Mucosa of rectum (tissue), 2 donors: ENCODE measurements at regions not wholly inside any gene's neighbourhood (a gene's known extent, or its start where the extent isn't known, plus 50 kb on each side); places are given as distances from the start of the nearest gene placed in this dataset.
"Not testable (repeated sequence)": the region's sequence is repeated elsewhere in the genome, so short reads cannot be mapped to it uniquely, and the experiment has no call there.

ENCODE experiments used
- H3K27ac ChIP-seq, 2 donors: one replicate each; pipeline ENCODE4 v1.7.0; 2013; ENCODE audit warnings: inconsistent platforms in 2 of 2, low read depth in 2 of 2, low read length in 2 of 2
- H3K27me3 ChIP-seq, 2 donors: one replicate each; pipeline ENCODE4 v1.7.0; 2013; ENCODE audit warnings: low read length in 2 of 2; ENCODE audit not compliant: control insufficient read depth in 2 of 2, insufficient read depth in 2 of 2
- H3K36me3 ChIP-seq, 2 donors: one replicate each; pipeline ENCODE4 v1.7.0; 2013; ENCODE audit warnings: low read length in 2 of 2; ENCODE audit not compliant: control insufficient read depth in 2 of 2, insufficient read depth in 2 of 2
- H3K4me1 ChIP-seq, 2 donors: one replicate each; pipeline ENCODE4 v1.7.0; 2013; ENCODE audit warnings: low read length in 2 of 2, mild to moderate bottlenecking in 1 of 2; ENCODE audit not compliant: control insufficient read depth in 2 of 2, insufficient read depth in 2 of 2
- H3K4me3 ChIP-seq, 2 donors: one replicate each; pipeline ENCODE4 v1.7.0; 2013; ENCODE audit warnings: low read length in 2 of 2
- H3K9ac ChIP-seq, 2 donors: one replicate each; pipeline ENCODE4 v1.7.0; 2013; ENCODE audit warnings: low read length in 2 of 2, low read depth in 1 of 2, mild to moderate bottlenecking in 1 of 2
- H3K9me3 ChIP-seq, 2 donors: one replicate each; pipeline ENCODE4 v1.7.0; 2013; ENCODE audit warnings: low read length in 2 of 2; ENCODE audit not compliant: control insufficient read depth in 2 of 2
- donor health status: healthy.
- donor health status: Normal muscosa, but diverticular disease.

DNA sequence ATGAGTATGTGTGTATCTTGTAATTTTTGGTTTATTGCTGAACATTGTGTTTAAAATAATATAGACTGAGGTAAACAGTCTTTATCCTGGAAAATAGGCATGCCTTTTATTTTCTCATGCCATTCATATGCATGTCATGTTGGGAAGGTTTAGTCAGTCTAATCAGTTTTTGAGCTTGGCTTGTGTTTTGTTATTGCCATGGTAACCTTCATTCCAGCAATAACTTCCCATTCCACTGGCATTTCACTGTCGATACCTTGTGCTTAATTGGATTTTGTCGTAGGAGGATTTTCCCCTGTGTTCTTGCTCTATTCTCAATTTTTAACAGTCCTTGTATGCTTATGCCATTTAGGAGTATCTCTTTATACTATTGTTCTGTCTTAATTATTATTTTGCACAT, 563.6 kb downstream of the TTLL7 start:
- not testable (repeated sequence) for H3K9me3 ChIP-seq, H3K9ac ChIP-seq, H3K36me3 ChIP-seq, H3K4me1 ChIP-seq, H3K27me3 ChIP-seq, H3K4me3 ChIP-seq, H3K27ac ChIP-seq

DNA sequence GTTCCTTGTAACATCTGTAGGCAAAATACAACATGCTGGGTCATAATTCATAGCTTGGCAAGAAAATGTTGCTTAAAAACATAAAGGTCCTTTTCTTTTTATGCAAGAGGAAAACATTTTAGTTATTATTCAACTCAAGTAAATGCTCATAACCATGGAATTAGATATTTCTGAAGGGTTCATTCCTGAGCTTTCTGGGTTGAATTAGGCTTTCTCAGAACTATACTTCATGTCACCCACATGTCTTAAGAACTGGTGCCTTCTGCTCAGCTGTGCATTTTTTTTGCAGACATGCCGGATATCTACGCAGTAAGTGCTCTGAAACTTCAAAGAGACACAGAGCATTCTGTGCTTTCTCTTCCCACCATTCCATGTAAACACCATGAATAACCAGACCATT, 571.4 kb downstream of the TTLL7 start:
- not testable (repeated sequence) for H3K27ac ChIP-seq, H3K4me1 ChIP-seq, H3K36me3 ChIP-seq, H3K27me3 ChIP-seq, H3K4me3 ChIP-seq, H3K9ac ChIP-seq, H3K9me3 ChIP-seq

DNA sequence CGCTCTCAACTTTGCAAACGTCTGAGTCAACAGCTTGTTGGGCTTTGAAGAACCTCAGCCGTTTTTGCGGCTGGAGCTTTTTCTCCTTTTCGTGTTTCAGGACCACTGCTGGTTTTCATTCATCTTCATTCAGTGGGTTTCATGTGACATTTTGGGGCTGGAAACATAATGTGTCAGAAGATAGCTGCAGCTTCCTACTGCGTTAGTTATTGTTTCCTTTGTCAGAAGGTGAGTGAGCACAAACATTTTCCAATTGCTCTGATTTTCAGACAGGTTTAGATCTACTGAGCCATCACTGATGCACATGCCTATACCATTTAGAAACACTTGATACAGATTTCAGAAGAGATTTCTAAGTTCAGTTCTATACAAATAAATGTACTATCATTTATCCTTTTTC, 575.5 kb downstream of the TTLL7 start:
- H3K27ac ChIP-seq, H3K9ac ChIP-seq, H3K9me3 ChIP-seq, H3K36me3 ChIP-seq, H3K4me3 ChIP-seq, H3K27me3 ChIP-seq, H3K4me1 ChIP-seq: not testable (repeated sequence)

DNA sequence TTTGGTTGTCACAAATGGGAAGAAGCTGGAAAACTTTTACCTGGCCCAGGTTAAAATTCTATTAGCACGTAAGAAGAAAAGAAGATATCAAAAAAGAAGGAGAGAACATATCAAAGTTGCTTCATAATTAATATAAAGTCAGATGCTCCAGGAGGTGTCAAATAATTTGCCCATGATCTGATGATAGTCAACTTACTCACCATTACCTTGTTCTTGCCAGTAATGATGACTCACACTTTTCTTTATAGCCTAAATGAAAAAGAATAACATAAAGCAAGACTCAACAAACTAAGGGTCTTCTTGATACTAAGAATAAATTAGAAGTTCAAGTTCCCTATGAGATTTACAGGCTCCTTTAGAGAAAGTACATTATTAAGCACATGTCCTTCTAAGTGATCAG, 580.4 kb downstream of the TTLL7 start:
- no peaks in the 10 kb centered on the region for H3K27me3 ChIP-seq
- H3K4me3 ChIP-seq: no peak overlapping the region
- no peak overlapping the region for H3K27ac ChIP-seq
- no peaks in the 10 kb centered on the region for H3K9me3 ChIP-seq
- no peaks in the 10 kb centered on the region for H3K4me1 ChIP-seq
- H3K36me3 ChIP-seq: no peaks in the 10 kb centered on the region
- H3K9ac ChIP-seq: no peak overlapping the region

DNA sequence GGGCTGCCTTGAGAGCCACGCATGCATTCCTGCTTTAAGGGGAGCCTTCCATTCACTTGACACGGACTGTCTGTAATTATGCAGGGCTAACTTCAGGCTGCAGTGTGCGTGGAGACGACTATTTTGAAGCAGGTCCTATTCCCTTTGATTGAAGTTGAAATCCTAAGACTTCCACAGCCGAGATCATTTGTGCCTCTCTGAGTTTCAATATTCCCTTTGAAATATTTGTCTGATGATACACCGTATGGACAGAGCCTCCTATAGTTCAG, 585.2 kb downstream of the TTLL7 start:
- not testable (repeated sequence) for H3K27me3 ChIP-seq, H3K9me3 ChIP-seq, H3K9ac ChIP-seq, H3K4me1 ChIP-seq, H3K36me3 ChIP-seq, H3K4me3 ChIP-seq, H3K27ac ChIP-seq

DNA sequence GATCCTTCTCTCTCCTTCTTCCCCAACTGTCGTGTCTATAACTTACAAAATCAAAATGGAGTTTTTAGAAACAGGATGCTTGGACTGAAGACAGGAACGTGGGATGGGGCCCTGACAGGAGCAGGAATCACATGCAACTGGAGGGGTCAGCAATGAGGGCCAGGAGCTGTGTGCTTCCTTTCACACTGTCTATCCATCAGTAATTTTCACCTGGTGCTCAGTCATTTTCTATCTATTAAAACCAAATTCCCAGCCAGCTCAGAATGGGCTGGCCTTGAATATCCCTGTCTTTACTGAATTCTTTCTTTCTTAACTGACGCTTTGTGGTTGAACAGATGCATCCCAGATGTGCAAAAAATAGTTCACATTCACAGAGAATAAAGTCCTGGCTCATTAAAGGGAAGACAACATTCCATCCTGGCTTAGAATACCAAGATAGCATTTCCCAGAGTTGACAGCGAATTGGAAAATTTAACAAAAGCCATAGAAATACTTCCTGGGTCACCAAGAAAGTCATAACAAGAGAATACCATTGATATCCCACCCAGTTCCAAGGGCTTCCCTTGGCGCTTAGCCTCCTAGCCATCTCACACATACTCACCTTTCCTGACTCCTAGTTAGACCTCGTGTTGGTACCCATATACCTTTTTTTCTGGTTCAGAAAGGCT, 588.1 kb downstream of the TTLL7 start:
- H3K4me3 ChIP-seq, H3K9ac ChIP-seq, H3K4me1 ChIP-seq, H3K36me3 ChIP-seq, H3K27ac ChIP-seq, H3K9me3 ChIP-seq, H3K27me3 ChIP-seq: not testable (repeated sequence)

DNA sequence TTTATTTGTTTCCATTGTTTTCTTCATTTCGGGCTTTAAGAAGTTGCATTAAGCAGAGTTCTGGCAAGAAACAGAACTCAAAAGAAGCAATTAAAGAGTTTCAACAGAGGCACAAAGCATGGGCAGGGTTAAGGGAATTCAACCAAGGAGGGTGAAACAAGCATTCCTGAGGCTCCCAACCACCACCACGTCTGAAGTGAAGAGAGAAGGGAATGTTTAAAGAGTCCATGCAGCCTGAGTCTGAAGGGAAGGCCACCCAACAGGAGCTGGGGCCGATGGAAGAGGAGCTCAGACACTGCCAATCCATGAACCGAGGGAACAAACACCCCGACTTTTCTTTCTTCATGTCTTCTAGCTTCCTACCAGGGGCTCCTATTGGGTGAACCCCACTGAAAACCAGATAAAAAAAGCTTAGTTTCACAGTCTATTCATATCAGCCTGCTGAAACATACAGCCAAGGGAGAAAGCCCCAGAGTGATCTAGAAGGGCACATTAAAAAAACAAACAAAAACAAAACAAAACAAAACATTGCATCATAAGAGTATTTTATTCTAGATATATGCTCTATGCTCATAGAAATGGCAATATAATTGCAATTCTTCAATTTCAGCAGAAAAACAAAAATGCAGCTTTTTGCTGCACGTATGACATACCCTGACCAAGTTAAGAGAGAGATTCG, 592.1 kb downstream of the TTLL7 start:
- not testable (repeated sequence) for H3K4me1 ChIP-seq, H3K9me3 ChIP-seq, H3K4me3 ChIP-seq, H3K27ac ChIP-seq, H3K27me3 ChIP-seq, H3K9ac ChIP-seq, H3K36me3 ChIP-seq

DNA sequence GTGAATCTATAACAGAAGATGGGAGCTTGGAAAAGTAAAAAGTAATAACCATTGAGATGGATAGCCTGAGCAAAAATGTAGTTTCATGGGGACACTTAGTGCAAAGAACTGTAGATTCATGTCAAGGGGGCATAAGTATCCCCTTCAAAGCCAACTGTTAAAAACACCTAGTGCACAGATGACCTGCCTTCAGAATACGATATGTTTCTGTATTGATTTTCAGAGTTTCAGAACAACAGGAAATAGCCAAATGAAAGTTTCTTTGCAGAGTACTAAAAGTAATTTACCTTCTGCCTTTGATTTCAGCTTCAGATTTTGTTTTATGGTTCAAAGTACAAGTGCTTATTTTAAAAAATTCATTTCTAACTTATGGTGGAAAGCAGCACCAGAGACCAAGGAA, 593.1 kb downstream of the TTLL7 start:
- not testable (repeated sequence) for H3K9me3 ChIP-seq, H3K36me3 ChIP-seq, H3K27ac ChIP-seq, H3K9ac ChIP-seq, H3K4me1 ChIP-seq, H3K4me3 ChIP-seq, H3K27me3 ChIP-seq

DNA sequence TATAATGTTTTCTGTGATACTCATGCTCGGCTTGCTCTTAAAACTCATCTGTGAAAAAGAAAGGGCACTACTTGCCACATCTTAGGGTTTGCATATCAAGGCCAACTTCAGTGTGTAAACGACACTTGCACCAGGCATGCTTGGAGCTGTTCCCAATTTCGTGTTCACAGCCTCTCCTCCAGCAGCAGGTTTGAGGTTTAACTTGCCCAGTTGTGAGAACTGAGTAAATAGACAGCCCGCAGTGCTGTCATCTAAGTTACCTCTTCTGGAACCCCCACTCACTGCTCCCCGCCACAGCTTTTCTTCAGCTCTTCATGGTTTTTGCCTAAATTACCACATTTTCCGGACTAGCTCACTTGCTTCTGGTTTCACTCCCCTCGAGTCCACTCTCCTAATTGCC, 595.4 kb downstream of the TTLL7 start:
- not testable (repeated sequence) for H3K36me3 ChIP-seq, H3K27ac ChIP-seq, H3K9me3 ChIP-seq, H3K4me1 ChIP-seq, H3K27me3 ChIP-seq, H3K4me3 ChIP-seq, H3K9ac ChIP-seq

DNA sequence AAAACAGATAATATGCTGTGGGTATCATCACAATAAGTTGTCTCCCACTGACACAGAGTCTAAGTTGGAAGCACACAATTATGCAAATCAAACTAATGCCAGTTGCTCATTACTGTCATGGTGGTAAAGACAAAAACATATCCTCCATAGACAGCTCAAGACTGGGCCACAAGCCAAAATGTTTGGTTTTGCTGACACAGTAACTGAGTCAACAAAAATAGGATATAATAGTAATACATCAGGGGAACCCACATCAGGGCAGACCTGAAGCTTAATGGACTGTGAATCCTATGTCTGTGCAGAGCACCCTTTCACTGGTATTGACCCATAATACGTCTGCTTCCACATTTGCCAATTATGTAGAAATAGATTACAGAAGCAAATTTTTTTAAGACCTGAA, 597.8 kb downstream of the TTLL7 start:
- not testable (repeated sequence) for H3K27me3 ChIP-seq, H3K9me3 ChIP-seq, H3K4me3 ChIP-seq, H3K9ac ChIP-seq, H3K36me3 ChIP-seq, H3K4me1 ChIP-seq, H3K27ac ChIP-seq

DNA sequence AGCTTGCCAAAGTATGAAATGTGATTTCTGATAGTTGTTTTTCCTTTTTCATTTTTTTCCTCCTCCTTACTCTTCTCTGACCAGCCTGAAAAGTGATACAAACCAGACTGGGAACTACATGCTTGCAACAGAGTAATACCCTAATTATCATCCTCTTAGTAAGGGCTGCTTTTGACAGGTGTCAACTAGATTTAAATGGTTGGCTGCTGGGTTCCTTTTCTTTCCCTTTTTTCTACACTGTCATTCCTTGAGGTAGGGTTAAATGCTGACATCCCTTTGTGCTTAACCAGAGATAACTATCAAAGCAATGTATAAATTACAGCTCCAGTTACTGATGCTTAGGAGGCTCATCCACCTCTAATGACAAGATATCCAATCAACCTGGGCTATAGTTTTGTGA, 598.8 kb downstream of the TTLL7 start:
- not testable (repeated sequence) for H3K4me1 ChIP-seq, H3K27me3 ChIP-seq, H3K9me3 ChIP-seq, H3K27ac ChIP-seq, H3K9ac ChIP-seq, H3K4me3 ChIP-seq, H3K36me3 ChIP-seq
